Mesendoderm (in vitro differentiated cells): ENCODE measurements at regions not wholly inside any gene's neighbourhood (a gene's known extent, or its start where the extent isn't known, plus 50 kb on each side); places are given as distances from the start of the nearest gene placed in this dataset.

Experiments
- DNase-seq: peaks from one replicate; pipeline ENCODE4 v3.0.0; 2013
- H2AK5ac ChIP-seq: 2 replicates; pipeline ENCODE4 v1.6.1; 2013; ENCODE audit warnings: low read length, inconsistent platforms
- H2BK120ac ChIP-seq: 2 replicates; pipeline ENCODE4 v1.6.1; 2013; ENCODE audit warnings: low read depth, mild to moderate bottlenecking, low read length, moderate library complexity, mixed read lengths
- H2BK15ac ChIP-seq: replicated peaks from 2 replicates; pipeline ENCODE4 v1.6.1; 2013; ENCODE audit warnings: low read depth, mild to moderate bottlenecking, moderate library complexity
- H2BK5ac ChIP-seq: 2 replicates; pipeline ENCODE4 v1.6.1; 2013; ENCODE audit warnings: low read length, inconsistent platforms
- H3K18ac ChIP-seq: 2 replicates; pipeline ENCODE4 v1.6.1; 2013; ENCODE audit warnings: mild to moderate bottlenecking, low read length, mixed read lengths
- H3K23ac ChIP-seq: one replicate; pipeline ENCODE4 v1.6.1; 2013; ENCODE audit warnings: low read length
- H3K27ac ChIP-seq: 2 replicates; pipeline ENCODE4 v1.5.1; 2013; ENCODE audit warnings: low read depth, mild to moderate bottlenecking, inconsistent platforms, low read length, moderate library complexity
- H3K27me3 ChIP-seq: 2 replicates; pipeline ENCODE4 v1.6.1; 2013; ENCODE audit warnings: low read length, control low read depth, mild to moderate bottlenecking, inconsistent platforms; ENCODE audit not compliant: insufficient read depth, poor library complexity
- H3K36me3 ChIP-seq: 2 replicates; pipeline ENCODE4 v1.6.1; 2013; ENCODE audit warnings: low read length, inconsistent platforms; ENCODE audit not compliant: control insufficient read depth, insufficient read depth
- H3K4ac ChIP-seq: one replicate; pipeline ENCODE4 v1.6.1; 2013; ENCODE audit warnings: low read depth, mild to moderate bottlenecking, low read length, moderate library complexity
- H3K4me1 ChIP-seq: 2 replicates; pipeline ENCODE4 v1.6.1; 2013; ENCODE audit warnings: low read depth, low read length, inconsistent platforms; ENCODE audit not compliant: control insufficient read depth
- H3K4me2 ChIP-seq: 2 replicates; pipeline ENCODE4 v1.6.1; 2013; ENCODE audit warnings: low read length
- H3K4me3 ChIP-seq: 2 replicates; pipeline ENCODE4 v1.5.1; 2013; ENCODE audit warnings: mild to moderate bottlenecking, low read length
- H3K56ac ChIP-seq: one replicate; pipeline ENCODE4 v1.6.1; 2013; ENCODE audit warnings: low read length
- H3K79me1 ChIP-seq: 2 replicates; pipeline ENCODE4 v1.6.1; 2013; ENCODE audit warnings: low read length, inconsistent platforms
- H3K79me2 ChIP-seq: 2 replicates; pipeline ENCODE4 v1.6.1; 2013; ENCODE audit warnings: mild to moderate bottlenecking, low read length; ENCODE audit not compliant: control insufficient read depth, insufficient read depth
- H3K9ac ChIP-seq: 2 replicates; pipeline ENCODE4 v1.6.1; 2013; ENCODE audit warnings: low read length, inconsistent platforms
- H4K5ac ChIP-seq: one replicate; pipeline ENCODE4 v1.6.1; 2013; ENCODE audit warnings: low read length
- H4K8ac ChIP-seq: one replicate; pipeline ENCODE4 v1.6.1; 2013; ENCODE audit warnings: low read depth, mild to moderate bottlenecking, control low read depth, low read length, moderate library complexity
- WGBS: extraction: QIAGEN DNeasy Blood & Tissue Kit; methylation state at CpG from one replicate; pipeline ENCODE4 v1.1.7; 2013; ENCODE audit warnings: low lambda C conversion rate, missing lambda C conversion rate; ENCODE audit not compliant: insufficient coverage; ENCODE audit errors: extremely low coverage; 5-methylcytosine and 5-hydroxymethylcytosine counted together

DNA sequence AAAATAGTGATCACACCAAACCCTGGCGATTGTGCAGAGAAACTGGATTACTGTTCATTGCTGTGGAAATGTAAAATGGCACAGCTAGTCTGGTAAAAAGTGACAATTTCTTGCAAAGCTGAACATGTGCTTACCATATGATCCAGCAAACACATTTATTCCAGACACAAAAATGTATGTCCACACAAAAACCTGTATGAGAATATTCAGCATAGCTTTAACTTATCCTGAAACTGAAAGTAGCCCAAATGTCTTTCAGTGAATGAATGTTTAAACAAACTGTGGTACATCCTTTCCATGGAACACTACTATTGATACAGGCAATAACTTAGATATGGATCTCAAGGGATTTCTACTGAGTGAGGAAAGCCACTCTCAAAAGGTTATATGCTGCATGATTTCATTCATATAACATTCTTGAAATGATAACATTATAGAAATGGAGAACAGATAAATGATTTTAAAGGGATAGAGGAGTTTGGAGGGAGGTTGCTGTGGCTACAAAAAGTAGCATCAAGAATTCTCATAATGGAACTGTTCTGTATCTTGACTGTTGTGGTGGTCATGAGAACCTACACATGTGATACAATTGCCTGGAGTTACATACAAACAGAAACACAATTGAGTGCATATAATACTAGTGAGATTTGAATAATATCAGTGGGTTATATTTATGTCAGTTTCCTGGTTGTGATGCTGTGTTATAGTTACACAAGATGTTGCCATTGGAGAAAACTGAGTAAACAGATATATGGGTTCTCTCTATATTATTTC is 70.7 kb upstream of the DPH6 start:
- H3K56ac ChIP-seq, result no peak overlapping the region
- WGBS, result no CpG with 5 or more reads among the region's 1 CpG

DNA sequence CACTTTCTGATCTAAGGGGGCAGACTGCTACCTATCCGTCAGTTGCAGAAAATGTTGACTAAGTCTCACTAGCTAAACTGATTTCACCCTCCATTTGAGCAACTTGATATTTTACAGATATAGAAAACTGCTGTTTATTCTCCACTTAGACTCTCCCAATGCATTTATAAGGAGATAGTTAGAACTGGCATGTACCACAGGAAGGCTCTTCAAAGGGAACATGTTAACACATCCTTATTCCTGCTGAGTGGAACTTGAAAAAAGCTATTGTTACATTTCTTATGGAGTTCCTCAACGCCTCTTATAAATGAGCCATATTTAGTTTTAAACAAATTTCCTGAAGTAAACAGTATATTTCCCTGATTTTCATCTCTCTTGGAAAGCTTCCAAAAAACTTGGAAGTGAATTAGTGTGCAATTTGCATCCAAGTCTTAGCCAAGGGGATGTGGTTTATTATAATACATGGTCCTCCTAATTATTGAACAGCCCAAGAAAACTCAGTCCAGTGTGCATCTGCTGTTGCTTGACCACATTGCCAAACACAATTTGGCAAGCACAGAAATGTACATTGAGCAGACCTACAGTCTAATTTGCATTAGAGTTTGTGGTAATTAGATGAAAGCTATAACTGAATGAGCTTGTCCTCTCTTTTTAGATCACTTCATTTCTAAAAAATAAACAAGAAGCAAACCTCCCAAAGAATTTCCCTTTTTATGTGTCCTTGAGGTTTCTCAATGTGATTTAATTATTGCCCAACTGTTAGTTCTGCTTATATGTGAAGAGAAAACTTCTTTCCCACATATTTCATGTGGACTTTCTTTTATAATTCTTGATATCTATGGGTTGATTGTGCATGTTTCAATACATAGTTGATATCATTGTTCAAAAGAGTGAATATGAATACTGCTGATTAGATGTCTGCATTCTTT is 72.6 kb upstream of the DPH6 start:
- Histone ChIP-seq H3K4me2 (no peak overlapping the region), H2AK5ac (no peak overlapping the region), H3K9ac (no peak overlapping the region), H3K23ac (no peak overlapping the region), H3K56ac (no peak overlapping the region), H2BK15ac (no peak overlapping the region), H4K8ac (no peak overlapping the region), H3K18ac (no peak overlapping the region), H4K5ac (no peak overlapping the region), H3K79me2 (no peaks in the 10 kb centered on the region), H3K36me3 (no peaks in the 10 kb centered on the region), H3K4me1 (no peaks in the 10 kb centered on the region), H2BK120ac (no peak overlapping the region), H3K27me3 (no peaks in the 10 kb centered on the region), H3K4me3 (no peak overlapping the region), H3K4ac (no peak overlapping the region), H2BK5ac (no peak overlapping the region), H3K27ac (no peak overlapping the region), H3K79me1 (no peaks in the 10 kb centered on the region)
- no peak for DNase-seq
- no CpG with 5 or more reads among the region's 2 CpGs for WGBS

More for the DNA sequence above, 70.7 kb upstream of the DPH6 start:
- Histone ChIP-seq H3K79me1 (no peaks in the 10 kb centered on the region), H3K36me3 (no peaks in the 10 kb centered on the region), H3K4me3 (no peak overlapping the region), H3K4me2 (no peak overlapping the region), H3K27me3 (no peaks in the 10 kb centered on the region), H3K9ac (no peak overlapping the region), H3K4ac (no peak overlapping the region), H4K8ac (no peak overlapping the region), H2BK120ac (no peak overlapping the region), H3K23ac (no peak overlapping the region), H4K5ac (no peak overlapping the region), H3K27ac (no peak overlapping the region), H2AK5ac (no peak overlapping the region), H3K18ac (no peak overlapping the region), H2BK15ac (no peak overlapping the region), H3K4me1 (no peaks in the 10 kb centered on the region), H2BK5ac (no peak overlapping the region), H3K79me2 (no peaks in the 10 kb centered on the region)
- no peak for DNase-seq

DNA sequence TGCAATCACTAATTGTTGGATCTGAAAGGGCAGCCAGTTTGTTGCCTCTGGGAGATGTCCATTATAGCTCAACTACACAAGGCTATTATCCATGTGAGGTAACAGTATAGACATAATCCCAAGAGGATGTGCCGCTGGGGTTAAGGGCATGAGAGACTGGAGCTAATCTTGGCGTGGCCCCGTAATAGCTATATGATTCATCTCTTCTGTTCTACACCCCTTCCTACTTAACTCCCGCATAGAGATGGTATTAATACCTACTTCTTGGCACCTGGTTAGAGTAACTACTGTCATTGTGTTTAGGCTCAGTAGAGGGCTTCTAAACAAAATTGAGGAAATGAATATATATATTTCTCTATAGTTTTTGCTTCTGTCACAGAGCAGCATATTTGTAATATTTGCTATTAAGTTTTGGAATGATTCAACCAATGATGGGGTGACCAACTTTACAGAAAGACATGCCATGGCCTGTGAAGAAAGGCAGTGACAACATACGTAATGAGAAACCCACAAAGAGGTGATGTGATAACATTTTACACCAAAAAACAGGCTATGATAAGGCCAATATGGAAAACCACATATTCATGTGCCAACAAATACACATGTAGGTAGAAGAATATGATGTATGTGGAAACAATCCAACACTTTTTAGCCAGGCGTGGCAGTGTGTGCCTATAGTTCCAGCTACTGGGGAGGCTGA is 76.8 kb upstream of the DPH6 start:
- Histone ChIP-seq H4K8ac (no peak overlapping the region), H3K56ac (no peak overlapping the region), H3K23ac (no peak overlapping the region), H3K4me1 (no peaks in the 10 kb centered on the region), H3K79me2 (no peaks in the 10 kb centered on the region), H3K9ac (no peak overlapping the region), H2BK5ac (no peak overlapping the region), H3K4ac (no peak overlapping the region), H3K4me3 (no peak overlapping the region), H3K79me1 (no peaks in the 10 kb centered on the region), H2BK120ac (no peak overlapping the region), H3K27me3 (no peaks in the 10 kb centered on the region), H3K36me3 (no peaks in the 10 kb centered on the region), H3K27ac (no peak overlapping the region), H3K4me2 (no peak overlapping the region), H3K18ac (no peak overlapping the region), H4K5ac (no peak overlapping the region), H2AK5ac (no peak overlapping the region), H2BK15ac (no peak overlapping the region)
- no CpG with 5 or more reads among the region's 6 CpGs for WGBS
- no peak for DNase-seq

DNA sequence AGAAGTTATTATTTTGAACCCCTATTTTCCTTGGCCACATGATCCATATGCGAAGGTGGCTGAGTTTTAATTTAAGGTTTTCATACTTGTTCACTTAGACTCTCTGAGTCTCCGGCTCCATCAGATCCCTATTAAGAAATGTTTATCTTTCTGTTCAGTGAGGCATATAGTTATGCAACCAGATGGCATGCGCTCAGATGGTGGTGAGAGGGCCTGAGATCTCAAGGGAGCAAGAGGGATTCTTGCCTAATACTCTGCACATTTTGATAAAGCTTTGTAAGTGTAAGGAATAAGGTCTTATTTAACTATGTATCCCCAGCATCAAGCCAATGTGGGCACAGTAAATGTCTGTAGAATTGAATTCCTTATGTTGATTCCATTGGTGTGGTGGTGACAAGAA is 78.9 kb upstream of the DPH6 start:
- no CpG with 5 or more reads among the region's 3 CpGs for WGBS
- Histone ChIP-seq H2BK15ac (no peak overlapping the region), H2AK5ac (no peak overlapping the region), H3K4me2 (no peak overlapping the region), H3K4ac (no peak overlapping the region), H3K27ac (no peak overlapping the region), H2BK120ac (no peak overlapping the region), H3K23ac (no peak overlapping the region), H3K18ac (no peak overlapping the region), H3K79me2 (no peaks in the 10 kb centered on the region), H4K8ac (no peak overlapping the region), H3K27me3 (no peaks in the 10 kb centered on the region), H2BK5ac (no peak overlapping the region), H4K5ac (no peak overlapping the region), H3K79me1 (no peaks in the 10 kb centered on the region), H3K4me3 (no peak overlapping the region), H3K56ac (no peak overlapping the region), H3K9ac (no peak overlapping the region), H3K4me1 (no peaks in the 10 kb centered on the region), H3K36me3 (no peaks in the 10 kb centered on the region)
- no peak for DNase-seq

DNA sequence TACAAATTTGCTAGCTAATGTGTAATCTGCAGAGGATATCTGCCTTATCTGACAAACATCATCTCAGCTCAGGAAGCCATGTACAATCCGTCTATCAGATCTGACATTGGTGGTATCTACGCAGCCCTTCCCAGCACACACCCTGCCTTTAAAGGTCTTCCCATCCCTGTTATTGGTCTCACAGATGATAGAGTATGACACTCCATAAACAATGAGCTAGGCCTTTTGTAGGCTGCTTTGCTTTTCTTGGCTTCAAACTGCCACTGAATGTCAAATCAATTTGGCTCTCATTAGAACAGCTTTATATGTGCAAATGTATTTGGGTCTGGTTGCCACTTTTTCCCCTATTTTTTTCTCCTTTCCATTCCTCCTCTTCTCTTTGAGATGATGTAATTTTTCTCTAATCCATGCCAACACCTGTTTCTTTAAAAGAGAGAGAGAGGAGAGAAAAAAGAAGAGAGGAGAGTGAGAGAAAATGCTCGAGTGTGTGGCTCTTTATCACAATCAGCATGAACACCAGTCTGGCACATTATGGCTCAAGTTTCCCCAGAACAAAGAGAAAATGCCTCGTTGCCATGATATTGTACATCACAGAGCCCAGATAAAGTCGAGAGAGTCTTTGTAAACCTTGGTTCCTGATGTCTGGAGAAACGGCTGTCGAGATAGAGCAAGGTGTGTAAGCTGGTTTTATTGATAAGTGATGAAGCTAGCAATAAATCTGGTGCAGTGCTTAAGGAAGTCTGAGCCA is 80.8 kb upstream of the DPH6 start:
- Histone ChIP-seq H3K27ac (no peak overlapping the region), H3K79me2 (no peaks in the 10 kb centered on the region), H3K27me3 (no peaks in the 10 kb centered on the region), H3K36me3 (no peaks in the 10 kb centered on the region), H3K4me2 (no peak overlapping the region), H3K79me1 (no peaks in the 10 kb centered on the region), H2BK120ac (no peak overlapping the region), H3K23ac (no peak overlapping the region), H4K8ac (no peak overlapping the region), H3K56ac (no peak overlapping the region), H2BK5ac (no peak overlapping the region), H3K9ac (no peak overlapping the region), H3K4me3 (no peak overlapping the region), H4K5ac (no peak overlapping the region), H2BK15ac (no peak overlapping the region), H3K4me1 (no peaks in the 10 kb centered on the region), H3K18ac (no peak overlapping the region), H3K4ac (no peak overlapping the region), H2AK5ac (no peak overlapping the region)
- WGBS, result no CpG with 5 or more reads among the region's 7 CpGs
- peak; percentile 14 for DNase-seq
